ENCODE measurements at regions not wholly inside any gene's neighbourhood (a gene's known extent, or its start where the extent isn't known, plus 50 kb on each side); places are given as distances from the start of the nearest gene placed in this dataset.
"Not testable (repeated sequence)": the region's sequence is repeated elsewhere in the genome, so short reads cannot be mapped to it uniquely, and the experiment has no call there.

DNA sequence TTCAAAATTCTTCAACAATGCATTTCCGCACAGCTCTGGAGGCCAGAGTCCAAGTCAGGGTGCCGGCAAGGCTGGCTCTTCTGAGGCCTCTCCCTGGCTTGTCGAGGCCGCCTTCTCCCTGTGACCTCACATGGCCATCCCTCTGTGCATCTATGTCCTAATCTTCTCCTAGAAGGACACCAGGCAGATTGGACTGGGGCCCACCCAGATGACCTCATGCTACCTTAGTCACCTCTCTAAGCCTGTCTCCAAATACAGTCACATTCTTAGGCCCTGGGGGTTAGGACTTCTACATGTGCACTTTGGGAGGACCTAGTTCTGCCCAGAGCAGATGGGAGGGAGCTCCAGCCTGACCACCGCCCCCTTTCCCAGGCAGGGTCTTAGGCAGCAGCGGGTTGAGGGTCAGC is 137.7 kb downstream of the NPIPB11 start:
- not testable (repeated sequence) for TF ChIP-seq EP300 (conservative IDR thresholded peaks at IDR 0.05; ENCODE audit: poor library complexity, severe bottlenecking); POLR2AphosphoS5 (IDR thresholded peaks at IDR 0.05); EZH2 (IDR thresholded peaks at IDR 0.05; ENCODE audit: borderline replicate concordance, insufficient read depth, low read length, poor library complexity, severe bottlenecking); SMC3 (conservative IDR thresholded peaks at IDR 0.05; ENCODE audit: poor library complexity); RAD21 (conservative IDR thresholded peaks at IDR 0.05)
- TF ChIP-seq, protein P1, sequence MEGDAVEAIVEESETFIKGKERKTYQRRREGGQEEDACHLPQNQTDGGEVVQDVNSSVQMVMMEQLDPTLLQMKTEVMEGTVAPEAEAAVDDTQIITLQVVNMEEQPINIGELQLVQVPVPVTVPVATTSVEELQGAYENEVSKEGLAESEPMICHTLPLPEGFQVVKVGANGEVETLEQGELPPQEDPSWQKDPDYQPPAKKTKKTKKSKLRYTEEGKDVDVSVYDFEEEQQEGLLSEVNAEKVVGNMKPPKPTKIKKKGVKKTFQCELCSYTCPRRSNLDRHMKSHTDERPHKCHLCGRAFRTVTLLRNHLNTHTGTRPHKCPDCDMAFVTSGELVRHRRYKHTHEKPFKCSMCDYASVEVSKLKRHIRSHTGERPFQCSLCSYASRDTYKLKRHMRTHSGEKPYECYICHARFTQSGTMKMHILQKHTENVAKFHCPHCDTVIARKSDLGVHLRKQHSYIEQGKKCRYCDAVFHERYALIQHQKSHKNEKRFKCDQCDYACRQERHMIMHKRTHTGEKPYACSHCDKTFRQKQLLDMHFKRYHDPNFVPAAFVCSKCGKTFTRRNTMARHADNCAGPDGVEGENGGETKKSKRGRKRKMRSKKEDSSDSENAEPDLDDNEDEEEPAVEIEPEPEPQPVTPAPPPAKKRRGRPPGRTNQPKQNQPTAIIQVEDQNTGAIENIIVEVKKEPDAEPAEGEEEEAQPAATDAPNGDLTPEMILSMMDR (IDR thresholded peaks at IDR 0.05; ENCODE audit: poor library complexity, severe bottlenecking): not testable (repeated sequence)
